ENCODE measurements at regions not wholly inside any gene's neighbourhood (a gene's known extent, or its start where the extent isn't known, plus 50 kb on each side); places are given as distances from the start of the nearest gene placed in this dataset.

GRCh38 chr9:103804077-103804735 is 289.9 kb upstream of the SMC2 start:
- TF ChIP-seq CTCF (conservative IDR thresholded peaks at IDR 0.05; ENCODE audit: low read length) (no peak), EZH2phosphoT487 (IDR thresholded peaks at IDR 0.05; ENCODE audit: borderline replicate concordance, low read depth, low read length) (no peak)

Data from OCI-LY7 (cell line).